GM12878 (cell line): ENCODE measurements at regions not wholly inside any gene's neighbourhood (a gene's known extent, or its start where the extent isn't known, plus 50 kb on each side); places are given as distances from the start of the nearest gene placed in this dataset.

Source experiments
- ATAC-seq: fragments of 200-7000 bp; cut with Tn5 transposase; 3 replicates; pipeline ENCODE4 v1.9.1; 2020; ENCODE audit warnings: mild to moderate bottlenecking, moderate library complexity
- BruUV-seq: library from RNA; stranded (reverse); fragments of 400-500 nt; replicated peaks from 2 replicates; lab custom pipeline; 2021; lab: Mats Ljungman, UMichigan
- CTCF ChIA-PET: fragments of 300-600 bp; sonication (Branson Sonifier 250); formaldehyde crosslinking; extraction: SDS; loops from one replicate; lab custom pipeline; 2021; ENCODE audit warnings: inconsistent platforms; lab: Yijun Ruan, JAX
- POLR2A ChIA-PET: fragments of 350-600 bp; formaldehyde crosslinking; extraction: SDS; loops from one replicate; lab custom pipeline; 2021; ENCODE audit warnings: inconsistent platforms; lab: Charles Lee
- RAD21 ChIA-PET: fragments of 300-600 bp; sonication (Branson Sonifier 250); formaldehyde crosslinking; loops from one replicate; lab custom pipeline; 2023; ENCODE audit warnings: antibody characterized with exemption; ENCODE audit not compliant: unreplicated experiment; lab: Charles Lee
- SMC1A ChIA-PET: fragments of 300-600 bp; sonication (Branson Sonifier 250); formaldehyde crosslinking; loops from one replicate; lab custom pipeline; 2023; ENCODE audit not compliant: unreplicated experiment, uncharacterized antibody; lab: Charles Lee
- DNase-seq: peaks from one replicate; pipeline ENCODE4 v3.0.0-alpha.2; 2011; ENCODE audit warnings: low read depth, low spot score
- FAIRE-seq: peaks from 3 replicates; lab custom pipeline; 2011; peaks lifted over from hg19 to GRCh38; lab: Jason Lieb, UNC
- H2AFZ ChIP-seq: 2 replicates; pipeline ENCODE4 v1.6.0; 2011; ENCODE audit warnings: low read depth, low read length, control low read depth; ENCODE audit not compliant: control insufficient read depth
- H3K27ac ChIP-seq: 2 replicates; pipeline ENCODE4 v1.5.1; 2011; ENCODE audit warnings: control low read depth; ENCODE audit not compliant: control insufficient read depth, insufficient read depth
- H3K27me3 ChIP-seq, 2 experiments: replicated peaks in 1 of 2; 2 replicates each; pipeline versions ENCODE4 v1.6.0 to v1.6.1; 2011; ENCODE audit warnings: low read length in 1 of 2; ENCODE audit not compliant: control insufficient read depth in 2 of 2, insufficient read depth in 2 of 2
- H3K36me3 ChIP-seq, 2 experiments: 2 replicates each; pipeline ENCODE4 v1.5.1; 2011; ENCODE audit warnings: low read length in 1 of 2; ENCODE audit not compliant: control insufficient read depth in 2 of 2, insufficient read depth in 2 of 2
- H3K4me1 ChIP-seq: 2 replicates; pipeline ENCODE4 v1.6.1; 2011; ENCODE audit warnings: mild to moderate bottlenecking, low read length, moderate library complexity, mixed read lengths; ENCODE audit not compliant: control insufficient read depth, insufficient read depth
- H3K4me2 ChIP-seq: 2 replicates; pipeline ENCODE4 v1.6.0; 2011; ENCODE audit warnings: control low read depth; ENCODE audit not compliant: control insufficient read depth, insufficient read depth
- H3K4me3 ChIP-seq: fragments of 200-600 bp; sonication (generic); 2 replicates; pipeline ENCODE4 v1.5.1; 2016
- H3K79me2 ChIP-seq: 2 replicates; pipeline ENCODE4 v1.6.0; 2011; ENCODE audit warnings: low read length; ENCODE audit not compliant: control insufficient read depth, insufficient read depth
- H3K9ac ChIP-seq: 2 replicates; pipeline ENCODE4 v1.8.0; 2011; ENCODE audit warnings: low read length, control low read depth, mixed read lengths; ENCODE audit not compliant: control insufficient read depth, insufficient read depth
- H3K9me3 ChIP-seq: replicated peaks from 3 replicates; pipeline ENCODE4 v1.5.1; 2011; ENCODE audit warnings: mild to moderate bottlenecking, low read length; ENCODE audit not compliant: control insufficient read depth, insufficient read depth
- H4K20me1 ChIP-seq: 2 replicates; pipeline ENCODE4 v1.6.0; 2011; ENCODE audit not compliant: control insufficient read depth, insufficient read depth
- BCL3 ChIP-seq: IDR thresholded peaks from 2 replicates; pipeline ENCODE4 v1.6.1; 2011; ENCODE audit warnings: borderline replicate concordance, low read depth, mild to moderate bottlenecking, moderate library complexity, low read length; ENCODE audit not compliant: insufficient read depth, poor library complexity, severe bottlenecking
- CUX1 ChIP-seq: IDR thresholded peaks from 2 replicates; pipeline ENCODE4 v1.6.1; 2012; ENCODE audit warnings: improper control_type of control experiment, low read depth, low read length; ENCODE audit not compliant: insufficient replicate concordance
- FOXM1 ChIP-seq: IDR thresholded peaks from 2 replicates; pipeline ENCODE4 v1.6.1; 2012; ENCODE audit warnings: low read depth, mild to moderate bottlenecking, inconsistent platforms, low read length, moderate library complexity
- GABPA ChIP-seq: IDR thresholded peaks from 2 replicates; pipeline ENCODE4 v1.6.1; 2014; ENCODE audit warnings: antibody characterized with exemption, low read depth, mild to moderate bottlenecking, inconsistent platforms
- GATAD2B ChIP-seq: fragments of 450-650 bp; conservative IDR thresholded peaks from 2 replicates; pipeline ENCODE4 v1.6.1; 2017; ENCODE audit warnings: low read depth, mild to moderate bottlenecking, moderate library complexity
- HDAC2 ChIP-seq: fragments of 200-600 bp; sonication (generic); IDR thresholded peaks from 2 replicates; pipeline ENCODE4 v1.6.1; 2017
- KAT2A ChIP-seq: conservative IDR thresholded peaks from 2 replicates; pipeline ENCODE4 v1.6.1; 2011; ENCODE audit warnings: low read depth, low read length; ENCODE audit not compliant: control insufficient read depth
- MLLT1 ChIP-seq: fragments of 450-650 bp; IDR thresholded peaks from 2 replicates; pipeline ENCODE4 v1.6.1; 2016; ENCODE audit warnings: mild to moderate bottlenecking
- NFIC ChIP-seq: IDR thresholded peaks from 2 replicates; pipeline ENCODE4 v1.6.1; 2012; ENCODE audit warnings: low read depth, mild to moderate bottlenecking, inconsistent platforms, low read length, moderate library complexity
- NR2F1 ChIP-seq: fragments of 450-650 bp; conservative IDR thresholded peaks from 2 replicates; pipeline ENCODE4 v1.6.1; 2017; ENCODE audit warnings: mild to moderate bottlenecking
- PAX5 ChIP-seq: IDR thresholded peaks from 2 replicates; pipeline ENCODE4 v1.6.1; 2011; ENCODE audit warnings: low read depth, low read length, borderline replicate concordance
- PML ChIP-seq: IDR thresholded peaks from 2 replicates; pipeline ENCODE4 v1.6.1; 2012; ENCODE audit warnings: low read length, inconsistent platforms
- RCOR1 ChIP-seq: conservative IDR thresholded peaks from 2 replicates; pipeline ENCODE4 v1.6.1; 2012; ENCODE audit warnings: low read depth, low read length, improper control_type of control experiment
- RELB ChIP-seq: fragments of 450-650 bp; IDR thresholded peaks from 2 replicates; pipeline ENCODE4 v1.6.1; 2017; ENCODE audit warnings: low read depth, mild to moderate bottlenecking, moderate library complexity
- RUNX3 ChIP-seq: IDR thresholded peaks from 2 replicates; pipeline ENCODE4 v1.6.1; 2012; ENCODE audit warnings: low read length, inconsistent platforms
- SMAD5 ChIP-seq: IDR thresholded peaks from 2 replicates; pipeline ENCODE4 v1.6.1; 2016; ENCODE audit warnings: antibody characterized with exemption, low read depth
- TCF7 ChIP-seq: IDR thresholded peaks from 2 replicates; pipeline ENCODE4 v1.6.1; 2014; ENCODE audit warnings: antibody characterized with exemption, borderline replicate concordance
- WGBS: methylation state at CpG from one replicate; pipeline ENCODE4 v1.1.6; 2016; ENCODE audit warnings: low lambda C conversion rate; ENCODE audit not compliant: insufficient replicate concordance, insufficient coverage; ENCODE audit errors: missing lambda C conversion rate; 5-methylcytosine and 5-hydroxymethylcytosine counted together
- in situ Hi-C: fragments of 300-500 bp; cut with MboI; formaldehyde crosslinking; loops from 9 replicates; pipeline ENCODE4 v1.14.3; 2018; ENCODE audit warnings: mixed read lengths
- intact Hi-C: fragments of 100-400 bp; cut with micrococcal nuclease; formaldehyde crosslinking; loops from one replicate; pipeline ENCODE4 v1.14.2; 2022; ENCODE audit not compliant: unreplicated experiment

- ChIA-PET RAD21 (no interaction called here), POLR2A (interaction anchor here (1.4 to 1.7 kb wide), 2 partner anchors 10 to 15 kb away, joined by 3 to 4 read pairs; no protein-coding TSS in a partner anchor), CTCF (no interaction called here), SMC1A (interaction anchor here (0.7 to 1.3 kb wide), 4 partner anchors 8 to 103 kb away, joined by 3 to 4 read pairs (median 4); no protein-coding TSS in a partner anchor)
- WGBS = 68% methylated on average over 2 of the region's 2 CpGs
- Histone ChIP-seq H3K9me3 (no peaks in the 10 kb centered on the region; the same call in 2 of the 3 replicates), H3K9ac (no peak overlapping the region), H3K4me1 (0 out of 2 replicates have a peak, but pooled peaks cover under 1% of the 10 kb centered on the region), H3K4me2 (no peak overlapping the region), H4K20me1 (no peaks in the 10 kb centered on the region), H3K4me3 (no peak overlapping the region), H3K79me2 (no peaks in the 10 kb centered on the region), H3K27ac (no peak overlapping the region), H2AFZ (no peak overlapping the region), H3K36me3 (no peaks in the 10 kb centered on the region), H3K27me3 (no peaks in the 10 kb centered on the region)
- TF ChIP-seq GABPA = no peak
- no peak for TF ChIP-seq HDAC2
- TF ChIP-seq RUNX3 = no peak
- no peak for TF ChIP-seq KAT2A
- TF ChIP-seq TCF7 = no peak
- TF ChIP-seq BCL3 = no peak
- no peak for TF ChIP-seq PML
- no peak for TF ChIP-seq NFIC
- TF ChIP-seq PAX5 = no peak
- no peak for TF ChIP-seq RELB
- no peak for TF ChIP-seq CUX1
- TF ChIP-seq MLLT1 = no peak
- TF ChIP-seq RCOR1 = no peak
- no peak for TF ChIP-seq NR2F1
- TF ChIP-seq SMAD5 = no peak
- TF ChIP-seq FOXM1 = no peak
- no peak for TF ChIP-seq GATAD2B
- no peak for ATAC-seq
- FAIRE-seq = no peak
- intact Hi-C loops = no loop called here
- BruUV-seq = no TSS peak
- DNase-seq = no peak
- in situ Hi-C loops = no loop called here
Measured at GRCh38 chr2:64757126-64757525, 103.4 kb upstream of the SERTAD2 start.
